ACC112 (cell line): ENCODE measurements at regions not wholly inside any gene's neighbourhood (a gene's known extent, or its start where the extent isn't known, plus 50 kb on each side); places are given as distances from the start of the nearest gene placed in this dataset.

Experiments
- H2AFZ ChIP-seq: fragments of 200-600 bp; sonication (generic); one replicate; pipeline ENCODE4 v1.6.0; 2017; ENCODE audit warnings: antibody characterized with exemption, low read length; ENCODE audit not compliant: unreplicated experiment
- H3K27ac ChIP-seq: fragments of 200-600 bp; sonication (generic); 2 replicates; pipeline ENCODE4 v1.5.1; 2014; ENCODE audit warnings: low read depth, mild to moderate bottlenecking, antibody characterized with exemption, low read length, moderate library complexity
- H3K27me3 ChIP-seq: fragments of 200-600 bp; sonication (generic); 2 replicates; pipeline ENCODE4 v1.6.1; 2014; ENCODE audit warnings: mild to moderate bottlenecking, antibody characterized with exemption, low read length, moderate library complexity, mixed read lengths; ENCODE audit not compliant: insufficient read depth
- H3K36me3 ChIP-seq: fragments of 200-600 bp; sonication (generic); 2 replicates; pipeline ENCODE4 v1.6.1; 2016; ENCODE audit warnings: mild to moderate bottlenecking, antibody characterized with exemption, low read length, moderate library complexity, mixed read lengths; ENCODE audit not compliant: insufficient read depth
- H3K4me1 ChIP-seq: fragments of 200-600 bp; sonication (generic); one replicate; pipeline ENCODE4 v1.6.1; 2016; ENCODE audit warnings: low read length, mixed read lengths; ENCODE audit not compliant: insufficient read depth, unreplicated experiment, control insufficient read depth
- H3K4me3 ChIP-seq: fragments of 200-600 bp; sonication (generic); 2 replicates; pipeline ENCODE4 v1.5.1; 2014; ENCODE audit warnings: mild to moderate bottlenecking, low read depth, low read length
- H3K79me2 ChIP-seq: fragments of 200-600 bp; sonication (generic); one replicate; pipeline ENCODE4 v1.6.0; 2016; ENCODE audit warnings: low read length; ENCODE audit not compliant: control insufficient read depth, unreplicated experiment, insufficient read depth

- H3K27ac ChIP-seq = peak overlapping the region; percentile 100
- H3K36me3 ChIP-seq = 0 out of 2 replicates have a peak, but pooled peaks cover 3% of the 10 kb centered on the region
- peaks cover 83% of the 10 kb centered on the region for H3K4me1 ChIP-seq
- no peaks in the 10 kb centered on the region for H3K79me2 ChIP-seq
- no peaks in the 10 kb centered on the region for H3K27me3 ChIP-seq
- H2AFZ ChIP-seq = no peak overlapping the region
- peak overlapping the region; percentile 26; the same call in 1 of the 2 replicates for H3K4me3 ChIP-seq
Measured at GRCh38 chr2:46850742-46851141, 64.9 kb downstream of the MCFD2 start.

DNA sequence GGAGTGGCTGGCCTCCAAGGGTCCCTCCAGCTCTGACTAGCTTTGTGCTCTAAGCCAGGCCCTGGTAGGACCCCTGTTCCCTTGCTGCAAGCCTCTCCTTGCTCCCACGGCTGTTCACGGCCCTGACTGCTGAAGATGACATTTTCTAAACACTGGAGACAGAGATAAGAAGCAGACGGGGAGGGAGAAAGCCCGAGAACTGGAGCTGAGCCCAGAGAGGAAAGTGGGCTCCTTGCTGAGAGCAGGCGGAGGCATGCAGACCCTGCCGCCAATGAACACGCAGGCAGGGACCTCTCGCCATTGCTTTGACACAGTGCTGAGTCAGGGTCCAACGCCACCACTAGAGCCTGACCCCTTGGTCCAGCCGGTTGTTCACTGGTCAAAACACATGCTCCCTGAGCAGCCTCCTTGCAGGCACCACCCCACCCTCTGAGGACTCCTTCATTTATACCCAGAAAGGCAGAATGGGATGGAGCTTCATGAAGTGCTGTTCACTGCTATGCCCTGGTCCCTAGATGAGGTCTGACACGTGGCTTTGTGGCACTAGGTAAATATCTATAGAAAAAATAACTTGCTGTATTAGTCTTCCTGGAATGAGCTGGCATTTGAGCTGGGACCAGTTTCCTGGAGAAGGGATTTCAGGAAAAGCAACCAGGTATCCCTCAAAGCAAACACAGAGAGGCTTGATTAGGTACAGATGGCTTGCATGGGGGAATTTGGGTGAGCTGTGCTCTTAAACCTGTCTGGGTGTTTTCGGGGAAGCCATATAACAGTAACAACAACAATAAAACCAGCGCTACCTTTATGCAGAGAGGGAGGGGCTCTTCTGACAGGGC lies 65.7 kb downstream of the MCFD2 start:
- Histone ChIP-seq H3K36me3 (0 out of 2 replicates have a peak, but pooled peaks cover 3% of the 10 kb centered on the region), H3K27ac (peak overlapping the region; percentile 100), H3K27me3 (no peaks in the 10 kb centered on the region), H3K79me2 (no peaks in the 10 kb centered on the region), H2AFZ (no peak overlapping the region), H3K4me3 (peak overlapping the region; percentile 26; the same call in 1 of the 2 replicates), H3K4me1 (peaks cover 78% of the 10 kb centered on the region)

GRCh38 chr2:46849046-46849715 lies 66.4 kb downstream of the MCFD2 start:
- peak overlapping the region; percentile 20; the same call in 1 of the 2 replicates for H3K4me3 ChIP-seq
- no peaks in the 10 kb centered on the region for H3K27me3 ChIP-seq
- no peaks in the 10 kb centered on the region for H3K79me2 ChIP-seq
- H3K27ac ChIP-seq = peak overlapping the region; percentile 100
- H3K4me1 ChIP-seq = peaks cover 71% of the 10 kb centered on the region
- H2AFZ ChIP-seq = no peak overlapping the region
- H3K36me3 ChIP-seq = 0 out of 2 replicates have a peak, but pooled peaks cover 3% of the 10 kb centered on the region

GRCh38 chr2:46848447-46848846 lies 67.2 kb downstream of the MCFD2 start:
- no peaks in the 10 kb centered on the region for H3K27me3 ChIP-seq
- H2AFZ ChIP-seq = no peak overlapping the region
- peak overlapping the region; percentile 20; the same call in 1 of the 2 replicates for H3K4me3 ChIP-seq
- peak overlapping the region; percentile 100 for H3K27ac ChIP-seq
- H3K79me2 ChIP-seq = no peaks in the 10 kb centered on the region
- no peaks in the 10 kb centered on the region for H3K36me3 ChIP-seq
- H3K4me1 ChIP-seq = peaks cover 69% of the 10 kb centered on the region

DNA sequence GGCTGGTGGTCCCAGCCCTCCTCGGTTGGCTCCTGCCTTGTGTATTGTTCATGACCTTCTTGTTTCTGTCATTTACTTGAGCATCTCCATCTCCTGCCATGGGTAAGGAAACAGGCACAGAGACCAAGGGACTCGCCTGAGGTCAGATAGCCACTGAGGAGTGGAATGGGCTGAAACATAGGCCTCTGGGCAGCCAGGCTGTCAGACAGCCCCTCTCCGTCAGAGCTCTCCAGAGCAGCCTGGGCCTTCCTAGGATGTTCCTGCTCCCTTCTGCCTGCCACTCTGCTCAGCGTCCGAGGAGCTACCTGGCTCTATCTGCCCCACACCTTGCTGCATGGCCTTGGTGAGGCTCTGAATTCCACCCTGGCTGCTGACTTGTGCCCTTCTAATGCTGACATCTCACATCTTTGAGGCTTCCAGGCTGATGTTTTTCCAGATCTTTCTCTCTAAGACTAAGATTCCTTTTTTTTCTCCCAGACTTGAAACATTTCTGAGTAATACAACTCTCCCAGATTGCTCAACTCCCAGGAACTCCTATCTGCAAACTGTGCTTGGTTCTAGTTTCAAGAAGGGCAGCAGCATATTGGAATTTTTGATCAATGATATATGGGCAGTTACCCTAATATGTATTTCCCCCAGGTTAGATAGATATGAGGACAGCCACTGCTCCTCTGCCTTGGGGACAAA lies 67.7 kb downstream of the MCFD2 start:
- peak overlapping the region; percentile 17 for H2AFZ ChIP-seq
- H3K36me3 ChIP-seq = no peaks in the 10 kb centered on the region
- H3K79me2 ChIP-seq = no peaks in the 10 kb centered on the region
- peak overlapping the region; percentile 20; the same call in 1 of the 2 replicates for H3K4me3 ChIP-seq
- peak overlapping the region; percentile 100 for H3K27ac ChIP-seq
- no peaks in the 10 kb centered on the region for H3K27me3 ChIP-seq
- H3K4me1 ChIP-seq = peaks cover 67% of the 10 kb centered on the region

DNA sequence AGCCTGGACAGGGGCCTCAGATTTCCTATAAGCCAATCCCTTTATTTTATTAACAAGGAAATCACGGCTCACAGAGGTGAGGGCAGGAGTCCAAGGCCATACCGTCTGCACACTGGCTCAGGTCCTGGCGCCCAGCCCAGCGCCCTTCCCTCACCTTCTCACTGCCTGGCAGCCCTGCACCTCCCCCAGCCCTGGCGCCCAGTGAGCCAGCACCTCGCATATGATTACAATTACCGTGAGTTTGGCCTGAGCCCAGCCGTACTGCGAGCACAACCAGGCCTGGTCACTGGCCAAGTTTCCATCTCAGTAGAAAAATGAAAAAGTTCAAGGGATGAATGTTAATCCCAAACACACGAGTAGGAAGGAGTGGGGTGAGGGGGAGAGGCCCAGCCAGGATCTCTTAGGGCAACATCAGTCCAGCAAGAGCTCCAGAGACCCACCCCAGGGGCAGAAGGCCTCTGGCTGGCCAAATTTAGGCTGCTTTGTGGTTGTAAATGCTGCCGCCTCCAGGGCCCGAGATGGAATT lies 68.4 kb downstream of the MCFD2 start:
- Histone ChIP-seq H3K79me2 (no peaks in the 10 kb centered on the region), H3K4me3 (peak overlapping the region; percentile 0; the same call in 1 of the 2 replicates), H3K4me1 (peaks cover 60% of the 10 kb centered on the region), H3K27ac (peak overlapping the region; percentile 100), H2AFZ (peak overlapping the region; percentile 17), H3K27me3 (no peaks in the 10 kb centered on the region), H3K36me3 (no peaks in the 10 kb centered on the region)

DNA sequence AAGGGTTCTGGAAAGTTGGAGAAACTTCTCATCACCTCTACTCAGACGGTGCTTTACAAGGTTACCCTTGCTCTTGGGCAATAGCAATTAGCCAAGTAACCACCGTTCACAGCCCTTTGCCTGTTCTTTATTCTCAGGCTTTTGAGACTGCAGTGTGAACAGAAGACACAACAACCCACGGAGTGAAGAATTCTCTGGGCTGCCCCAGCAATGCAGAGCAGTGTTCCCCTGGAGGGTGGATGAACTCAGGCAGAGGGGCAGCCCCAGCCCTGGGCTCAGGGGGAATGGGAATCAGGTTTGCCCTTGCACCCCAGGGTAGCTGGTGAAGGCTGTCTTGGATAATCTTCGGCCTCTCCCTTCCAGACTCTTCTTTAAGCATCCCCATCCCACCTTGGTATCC lies 69.1 kb downstream of the MCFD2 start:
- H2AFZ ChIP-seq = no peak overlapping the region
- no peaks in the 10 kb centered on the region for H3K27me3 ChIP-seq
- H3K36me3 ChIP-seq = no peaks in the 10 kb centered on the region
- no peak overlapping the region for H3K4me3 ChIP-seq
- no peaks in the 10 kb centered on the region for H3K79me2 ChIP-seq
- H3K4me1 ChIP-seq = peaks cover 60% of the 10 kb centered on the region
- peak overlapping the region; percentile 100 for H3K27ac ChIP-seq

- H3K4me1 ChIP-seq = peaks cover 54% of the 10 kb centered on the region
- no peak overlapping the region for H3K4me3 ChIP-seq
- no peaks in the 10 kb centered on the region for H3K36me3 ChIP-seq
- no peak overlapping the region for H2AFZ ChIP-seq
- peak overlapping the region; percentile 100 for H3K27ac ChIP-seq
- no peaks in the 10 kb centered on the region for H3K79me2 ChIP-seq
- no peaks in the 10 kb centered on the region for H3K27me3 ChIP-seq
Measured at GRCh38 chr2:46845542-46846486, 69.8 kb downstream of the MCFD2 start.

DNA sequence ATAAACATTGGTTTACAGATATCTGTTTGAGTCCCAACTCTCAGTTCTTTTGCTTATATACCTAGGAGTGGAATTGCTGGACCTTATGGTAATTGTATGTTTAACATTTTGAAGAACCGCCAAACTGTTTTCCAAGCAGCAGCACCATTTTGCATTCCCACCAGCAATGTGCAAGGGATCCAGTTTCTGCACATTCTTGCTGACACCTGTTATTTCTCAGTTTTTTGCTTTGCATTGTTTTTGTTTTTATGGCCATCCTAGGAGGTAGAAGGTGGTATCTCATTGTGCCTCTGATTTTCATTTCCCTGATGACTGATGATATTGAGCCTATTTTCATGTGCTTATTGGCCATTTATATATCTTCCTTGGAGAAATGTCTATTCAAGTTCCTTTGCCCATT lies 71.2 kb downstream of the MCFD2 start:
- Histone ChIP-seq H3K27ac (no peak overlapping the region), H2AFZ (no peak overlapping the region), H3K79me2 (no peaks in the 10 kb centered on the region), H3K36me3 (no peaks in the 10 kb centered on the region), H3K4me3 (no peak overlapping the region), H3K27me3 (no peaks in the 10 kb centered on the region), H3K4me1 (peaks cover 40% of the 10 kb centered on the region)
